HG02571 (cell line): ENCODE measurements at regions not wholly inside any gene's neighbourhood (a gene's known extent, or its start where the extent isn't known, plus 50 kb on each side); places are given as distances from the start of the nearest gene placed in this dataset.
A peak's percentile ranks its signal among the peaks of the same experiment; 100 is the strongest.
"Not testable (repeated sequence)": the region's sequence is repeated elsewhere in the genome, so short reads cannot be mapped to it uniquely, and the experiment has no call there.

Experiments used
- ATAC-seq: cut with Tn5 transposase; IDR thresholded peaks from one replicate; pipeline ENCODE4 v1.9.1; 2021; ENCODE audit warnings: mild to moderate bottlenecking, moderate library complexity; ENCODE audit not compliant: unreplicated experiment

GRCh38 chr20:55175081-55175480, 699.7 kb downstream of the DOK5 start:
- no peak for ATAC-seq

GRCh38 chr20:55174635-55175034, 699.2 kb downstream of the DOK5 start:
- no peak for ATAC-seq

DNA sequence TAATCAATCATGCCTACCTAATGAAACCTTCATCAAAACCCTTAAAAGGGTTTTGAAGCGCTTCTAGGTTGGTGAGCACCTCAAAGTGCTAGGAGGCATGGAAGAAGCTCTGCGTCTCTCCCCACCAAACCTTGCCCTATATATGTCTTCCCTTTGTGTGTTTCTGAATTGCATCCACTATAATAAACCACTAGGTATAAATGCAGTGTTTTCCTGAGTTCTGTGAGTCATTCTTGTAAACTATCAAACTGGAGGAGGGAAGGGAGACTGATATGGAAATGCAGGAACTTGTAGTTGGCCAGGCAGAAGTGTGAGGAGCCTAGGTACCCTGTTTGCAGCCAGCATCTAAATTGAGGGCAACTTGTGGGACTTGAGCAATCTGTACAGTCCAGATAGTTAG, 698.8 kb downstream of the DOK5 start:
- no peak for ATAC-seq

GRCh38 chr20:55173601-55174000, 698.2 kb downstream of the DOK5 start:
- no peak for ATAC-seq

- no peak for ATAC-seq
Observed at GRCh38 chr20:55172310-55173002, 697.1 kb downstream of the DOK5 start.

- ATAC-seq: no peak
Observed at GRCh38 chr20:55166063-55166462, 690.7 kb downstream of the DOK5 start.

DNA sequence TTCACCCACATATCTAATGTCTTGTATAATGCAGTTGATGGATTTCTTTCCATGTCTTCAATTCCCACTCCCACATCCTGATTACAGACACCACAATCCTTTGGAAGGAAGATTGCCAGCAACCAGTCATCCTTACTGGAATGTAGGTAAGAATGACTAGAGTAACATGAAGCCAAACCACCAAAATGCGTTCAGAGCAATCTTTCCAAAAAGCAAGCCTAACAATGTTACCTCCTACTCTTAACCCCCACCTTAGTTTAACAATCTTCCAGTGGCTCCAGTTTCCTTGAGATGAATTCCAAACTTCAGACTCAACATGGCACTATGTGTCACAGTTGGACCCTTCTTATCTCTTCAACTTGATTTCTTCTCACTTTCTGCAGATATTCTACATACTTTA, 685.6 kb downstream of the DOK5 start:
- ATAC-seq: no peak

DNA sequence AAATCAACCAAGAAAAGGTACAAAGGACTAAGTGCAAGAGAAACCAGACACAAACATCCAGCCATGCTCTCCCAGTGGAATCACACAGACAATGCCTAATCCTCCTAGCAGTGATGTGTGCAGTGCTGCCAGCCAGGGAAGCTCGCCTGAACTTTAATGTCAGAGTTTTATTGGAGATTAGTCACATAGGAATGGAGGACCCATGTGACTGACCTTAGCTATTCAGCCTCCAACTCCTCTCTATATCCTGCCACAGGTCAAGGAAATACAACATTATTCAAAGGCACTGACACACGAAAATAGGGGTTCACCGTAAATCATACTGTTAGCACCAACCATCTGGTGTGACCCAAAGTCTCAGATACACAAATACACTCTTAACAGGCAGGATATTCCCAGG, 684.6 kb downstream of the DOK5 start:
- ATAC-seq: no peak

DNA sequence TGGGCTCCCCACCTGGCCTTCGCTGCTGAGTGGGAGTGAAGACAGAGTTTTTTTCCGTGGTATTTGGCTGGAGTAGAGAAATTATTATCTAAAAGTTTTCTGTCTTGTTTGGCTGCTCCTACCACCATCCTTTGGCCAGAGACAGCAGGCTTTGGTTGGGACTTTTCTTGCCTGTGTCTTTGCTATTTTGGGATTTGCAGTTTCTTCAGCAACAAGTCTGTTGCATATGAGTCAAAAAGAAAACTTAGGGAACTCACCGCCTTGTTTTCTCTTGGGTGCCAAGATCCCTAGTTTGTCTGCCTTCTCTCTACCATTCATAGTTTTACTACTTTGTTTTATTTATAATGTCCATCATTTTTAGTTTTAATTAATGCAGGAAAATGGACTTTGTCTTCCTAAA, 683.8 kb downstream of the DOK5 start:
- no peak for ATAC-seq

- ATAC-seq: no peak
Observed at GRCh38 chr20:55158446-55158845, 683.1 kb downstream of the DOK5 start.

GRCh38 chr20:55155360-55155759, 680.0 kb downstream of the DOK5 start:
- no peak for ATAC-seq

- no peak for ATAC-seq
Observed at GRCh38 chr20:55153001-55153645, 677.7 kb downstream of the DOK5 start.

DNA sequence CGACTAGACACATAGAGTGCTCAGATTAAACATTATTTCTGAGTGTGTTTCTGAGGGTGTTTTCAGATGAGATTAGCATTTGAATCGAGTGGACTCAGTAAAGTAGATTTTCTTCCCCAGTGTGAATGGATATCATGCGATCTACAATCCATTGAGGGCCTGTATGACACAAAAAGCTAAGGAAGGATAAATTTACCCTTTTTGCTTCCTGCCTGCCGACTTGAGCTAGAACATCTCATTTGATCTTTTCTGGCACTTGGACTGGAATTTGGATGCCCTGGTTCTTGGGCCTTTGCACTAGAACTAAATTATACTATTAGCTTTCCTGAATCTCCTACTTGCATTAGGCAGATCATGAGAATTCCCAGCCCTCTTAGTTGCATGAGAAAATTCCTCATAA, 675.8 kb downstream of the DOK5 start:
- ATAC-seq: no peak

DNA sequence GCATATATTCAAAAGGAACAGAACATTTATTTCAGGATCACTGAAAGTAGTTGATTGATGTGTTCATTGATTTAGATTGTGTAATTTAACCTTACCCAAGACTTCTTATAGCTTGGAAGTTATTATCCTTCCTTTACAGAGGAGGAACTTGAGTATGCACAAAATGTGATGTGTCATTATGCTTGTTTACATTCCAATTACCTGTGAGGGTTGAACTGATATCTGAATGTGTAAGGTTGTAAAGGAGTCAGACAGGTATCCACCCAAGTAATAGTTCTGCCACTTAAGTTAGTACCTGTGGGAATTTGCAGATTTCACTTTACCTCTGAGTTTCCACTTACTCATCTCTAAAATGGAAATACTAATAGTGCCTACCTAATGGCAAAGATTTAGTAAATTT, 668.2 kb downstream of the DOK5 start:
- no peak for ATAC-seq

DNA sequence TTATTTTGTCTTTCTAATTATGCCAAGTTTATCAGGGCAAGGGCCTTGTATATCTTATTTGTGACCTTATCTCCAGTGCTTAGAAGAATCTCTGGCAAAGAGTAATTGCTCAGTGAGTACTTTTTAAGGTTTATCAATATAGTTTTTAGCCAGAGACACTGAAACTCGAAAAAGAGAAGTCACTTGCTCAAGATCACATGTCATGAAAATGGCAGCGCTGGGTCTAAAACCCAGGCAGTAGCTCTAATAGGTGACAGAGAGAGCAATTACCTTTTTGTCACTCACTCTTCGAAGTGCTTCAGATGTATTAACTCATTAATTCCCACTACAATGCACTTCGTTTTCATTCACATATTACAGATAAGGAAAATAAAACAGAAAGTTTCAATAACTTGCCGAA, 667.5 kb downstream of the DOK5 start:
- ATAC-seq: no peak

DNA sequence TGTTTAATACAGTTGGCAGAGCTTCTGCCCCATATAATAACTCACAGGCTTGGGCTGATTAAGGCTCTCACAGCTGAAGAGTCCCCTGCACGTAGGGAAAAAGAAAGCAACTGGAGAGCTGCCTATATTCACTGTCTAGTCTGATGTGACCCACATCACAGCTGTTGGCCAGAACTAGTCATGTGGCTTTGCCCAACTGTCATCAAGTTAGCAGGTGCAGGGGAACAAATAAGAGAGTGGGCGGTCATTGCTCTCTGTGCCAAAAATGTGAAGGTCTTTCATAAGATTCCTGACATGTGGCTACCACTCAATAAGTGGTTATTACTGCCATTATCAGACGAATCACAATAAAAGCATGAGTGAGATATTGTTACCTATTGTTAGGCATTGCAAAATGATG, 665.2 kb downstream of the DOK5 start:
- ATAC-seq: peak; percentile 51

DNA sequence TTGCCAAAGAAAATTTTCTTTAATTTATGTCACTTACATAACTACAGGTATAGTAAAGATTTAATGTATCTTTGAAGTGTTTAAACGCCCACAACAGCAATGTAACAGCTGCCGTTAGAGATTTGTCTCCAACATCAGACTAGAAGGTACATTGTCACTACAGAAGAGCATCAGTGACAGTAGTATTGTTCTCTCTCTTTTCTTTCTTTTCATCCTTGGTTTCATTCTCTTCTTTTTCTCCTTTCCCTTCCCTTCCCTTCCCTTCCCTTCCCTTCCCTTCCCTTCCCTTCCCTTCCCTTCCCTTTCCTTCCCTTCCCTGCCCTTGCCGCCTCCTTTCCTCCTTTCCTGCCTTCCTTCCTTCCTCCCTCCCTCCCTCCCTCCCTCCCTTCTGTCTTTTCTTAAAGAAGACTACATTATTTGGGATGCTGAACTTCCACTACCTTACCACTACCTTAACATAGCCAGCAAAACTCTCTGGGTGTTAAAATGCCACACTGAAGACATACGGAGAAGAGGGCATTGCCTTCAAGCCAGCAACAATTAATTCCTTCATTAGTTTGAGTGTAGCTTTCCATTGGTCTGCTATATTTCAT, 663.9 kb downstream of the DOK5 start:
- no peak for ATAC-seq

- no peak for ATAC-seq
Observed at GRCh38 chr20:55135923-55136322, 660.5 kb downstream of the DOK5 start.

- ATAC-seq: no peak
Observed at GRCh38 chr20:55132523-55132922, 657.1 kb downstream of the DOK5 start.

DNA sequence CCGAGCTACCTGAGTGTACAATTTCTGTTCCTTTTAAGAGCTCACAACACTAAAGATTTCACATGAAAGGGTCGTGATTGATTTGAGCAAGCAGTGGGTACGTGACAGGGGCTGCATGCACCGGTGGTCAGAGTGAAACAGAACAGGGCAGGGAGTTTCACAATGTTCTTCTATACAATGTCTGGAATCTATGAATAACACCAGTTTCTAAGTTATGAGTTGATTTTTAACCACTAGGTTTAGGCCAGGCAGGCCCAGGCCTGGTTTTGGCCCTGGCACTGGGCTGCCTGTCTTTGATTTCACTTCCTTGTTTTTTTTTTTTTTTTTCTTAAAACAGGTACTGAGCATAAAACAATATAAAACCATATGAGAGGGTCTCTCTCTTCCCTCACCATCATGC, 642.2 kb downstream of the DOK5 start:
- ATAC-seq: not testable (repeated sequence)

GRCh38 chr20:55116598-55116997, 641.2 kb downstream of the DOK5 start:
- ATAC-seq: no peak

DNA sequence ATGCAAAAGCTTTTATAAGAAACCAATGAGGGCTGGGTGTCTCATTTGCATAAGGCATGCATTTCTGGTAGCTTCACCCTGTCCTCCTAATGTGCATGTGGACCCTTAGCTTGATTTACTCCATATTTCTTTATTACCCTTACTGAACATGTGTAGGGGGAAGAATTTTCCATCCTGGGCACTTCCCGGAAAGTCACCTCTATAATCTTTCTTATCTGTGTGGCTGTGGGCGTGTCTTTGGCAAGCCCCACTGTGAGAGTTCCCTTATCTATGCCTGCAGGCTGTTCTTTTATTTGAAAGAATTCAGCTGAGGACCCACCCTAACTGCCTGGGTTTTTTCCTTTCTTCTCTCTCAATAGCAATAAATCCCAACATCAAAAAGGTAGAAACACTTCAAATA, 627.8 kb downstream of the DOK5 start:
- no peak for ATAC-seq
